ENCODE measurements at regions not wholly inside any gene's neighbourhood (a gene's known extent, or its start where the extent isn't known, plus 50 kb on each side); places are given as distances from the start of the nearest gene placed in this dataset.

GRCh38 chr2:19671916-19672315 lies 229.9 kb downstream of the TTC32 start:
- Mint-ChIP-seq H3K27ac (no peak overlapping the region), H3K4me1 (no peaks in the 10 kb centered on the region), H3K27me3 (peaks cover 5% of the 10 kb centered on the region), H3K36me3 (ENCODE audit: low read depth) (no peaks in the 10 kb centered on the region), H3K4me3 (no peak overlapping the region), H3K9me3 (no peaks in the 10 kb centered on the region)
- no peak for ATAC-seq
- DNase-seq = no peak

DNA sequence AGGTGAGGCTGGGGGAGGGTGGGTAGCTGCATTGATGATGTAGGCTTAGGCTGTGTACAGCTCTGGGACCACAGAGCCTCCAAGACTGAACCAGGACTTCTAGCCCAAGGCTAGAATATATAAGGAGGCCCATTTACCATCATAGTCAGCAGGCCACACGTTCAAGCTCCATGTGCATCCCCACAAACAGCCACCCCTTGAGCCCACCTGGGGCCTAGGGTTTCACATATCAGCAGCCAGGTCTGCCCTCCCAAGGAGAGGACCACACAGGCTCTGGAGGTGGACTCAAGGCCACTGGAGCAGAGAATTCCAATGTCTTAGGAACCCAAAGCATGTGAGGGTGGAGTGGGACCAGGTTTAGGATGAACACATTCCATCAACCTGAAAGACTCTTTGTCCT lies 230.5 kb downstream of the TTC32 start:
- no peaks in the 10 kb centered on the region for H3K36me3 Mint-ChIP-seq (ENCODE audit: low read depth)
- DNase-seq (no peak), ATAC-seq (no peak)
- peaks cover 5% of the 10 kb centered on the region for H3K27me3 Mint-ChIP-seq
- no peak overlapping the region for H3K27ac Mint-ChIP-seq
- H3K9me3 Mint-ChIP-seq = no peaks in the 10 kb centered on the region
- no peak overlapping the region for H3K4me3 Mint-ChIP-seq
- no peaks in the 10 kb centered on the region for H3K4me1 Mint-ChIP-seq

DNA sequence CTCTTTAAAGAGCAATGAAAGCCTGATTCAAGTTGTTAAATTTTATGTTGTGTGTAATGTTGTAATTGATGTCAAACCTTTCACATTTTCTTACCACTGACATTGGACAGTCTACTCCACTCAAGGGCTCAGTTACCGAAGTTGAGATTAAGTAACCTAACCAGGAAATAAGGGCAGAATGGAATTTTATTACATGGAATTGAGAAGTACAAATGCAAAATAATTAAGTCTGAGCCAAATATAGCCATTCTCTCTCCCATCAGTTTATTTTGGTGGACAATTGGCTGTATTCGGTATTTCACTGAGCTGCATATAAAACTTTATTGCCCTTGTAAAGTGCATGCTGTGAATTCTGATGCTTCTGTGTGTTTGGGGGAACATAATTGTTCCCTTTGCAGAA lies 231.5 kb downstream of the TTC32 start:
- no peaks in the 10 kb centered on the region for H3K4me1 Mint-ChIP-seq
- H3K27me3 Mint-ChIP-seq = no peaks in the 10 kb centered on the region
- DNase-seq = no peak
- no peak for ATAC-seq
- no peaks in the 10 kb centered on the region for H3K36me3 Mint-ChIP-seq (ENCODE audit: low read depth)
- H3K9me3 Mint-ChIP-seq = no peaks in the 10 kb centered on the region
- H3K4me3 Mint-ChIP-seq = no peak overlapping the region
- H3K27ac Mint-ChIP-seq = no peak overlapping the region

DNA sequence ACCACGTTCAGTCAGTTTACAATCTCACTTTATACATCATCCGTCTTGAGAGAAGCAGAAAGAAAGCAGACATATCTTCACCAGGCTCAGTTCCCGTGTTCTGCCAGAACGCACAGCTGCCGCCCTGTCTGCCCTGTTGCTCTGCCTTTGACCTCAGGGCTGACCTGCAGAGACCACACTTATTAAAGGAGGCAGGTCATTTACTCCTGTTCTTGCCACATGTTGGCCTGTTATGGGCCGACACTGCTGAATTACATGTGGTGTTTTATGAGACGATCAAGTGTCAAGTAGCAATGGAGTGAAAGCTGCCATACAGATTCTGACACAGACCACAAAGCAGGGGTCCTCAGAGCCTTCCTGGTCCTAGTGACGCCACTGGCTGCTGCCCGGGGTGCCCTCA lies 232.2 kb downstream of the TTC32 start:
- no peaks in the 10 kb centered on the region for H3K9me3 Mint-ChIP-seq
- DNase-seq (no peak), ATAC-seq (no peak)
- no peak overlapping the region for H3K27ac Mint-ChIP-seq
- no peaks in the 10 kb centered on the region for H3K27me3 Mint-ChIP-seq
- H3K36me3 Mint-ChIP-seq (ENCODE audit: low read depth) = no peaks in the 10 kb centered on the region
- no peaks in the 10 kb centered on the region for H3K4me1 Mint-ChIP-seq
- no peak overlapping the region for H3K4me3 Mint-ChIP-seq

- Mint-ChIP-seq H3K27ac (no peak overlapping the region), H3K9me3 (no peaks in the 10 kb centered on the region), H3K36me3 (ENCODE audit: low read depth) (no peaks in the 10 kb centered on the region), H3K27me3 (peaks cover under 1% of the 10 kb centered on the region), H3K4me1 (no peaks in the 10 kb centered on the region), H3K4me3 (no peak overlapping the region)
- DNase-seq (no peak), ATAC-seq (no peak)
Measured at GRCh38 chr2:19669126-19669525, 232.7 kb downstream of the TTC32 start.

DNA sequence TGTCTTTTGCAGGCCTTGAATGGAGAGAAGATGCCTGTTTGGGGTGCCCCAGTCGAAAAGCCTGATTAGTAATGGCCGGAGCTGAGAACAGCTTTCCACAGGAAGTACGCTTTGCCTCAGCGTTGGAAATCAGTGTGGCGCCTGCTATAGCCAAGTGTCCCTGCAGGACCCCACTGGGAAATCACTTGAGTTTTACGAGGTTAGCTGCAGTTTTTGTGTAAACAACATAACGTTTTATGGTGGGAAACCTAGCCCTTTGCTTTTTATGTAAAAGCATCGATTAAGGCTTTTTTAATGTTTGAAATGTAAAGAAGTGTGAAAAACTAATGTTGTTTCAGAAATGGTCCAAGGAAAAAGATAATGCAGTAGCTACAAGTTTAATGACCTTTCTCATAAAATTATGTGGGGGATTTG lies 234.2 kb downstream of the TTC32 start:
- no peak for DNase-seq
- no peaks in the 10 kb centered on the region for H3K36me3 Mint-ChIP-seq (ENCODE audit: low read depth)
- ATAC-seq = no peak

DNA sequence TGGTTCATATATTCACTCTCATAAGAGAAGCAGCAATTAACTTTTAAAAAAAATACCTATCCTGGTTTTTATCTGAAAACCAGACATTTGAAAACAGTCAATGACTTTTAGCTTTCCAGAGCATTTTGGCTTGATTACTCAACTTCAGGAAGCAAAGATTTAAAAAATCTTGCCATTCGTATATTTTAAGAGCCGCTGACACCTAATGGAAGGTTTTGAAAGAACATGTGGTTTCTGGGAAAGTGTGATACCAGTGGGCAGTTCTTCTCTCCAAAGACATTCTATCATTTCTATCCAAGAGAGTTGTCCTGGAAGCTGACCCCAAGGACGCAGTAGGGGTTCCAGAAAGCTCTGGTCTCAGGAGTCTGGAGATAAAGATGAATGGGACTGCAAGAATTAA lies 234.7 kb downstream of the TTC32 start:
- H3K9me3 Mint-ChIP-seq = no peaks in the 10 kb centered on the region
- DNase-seq = no peak
- no peaks in the 10 kb centered on the region for H3K36me3 Mint-ChIP-seq (ENCODE audit: low read depth)
- H3K27me3 Mint-ChIP-seq = peaks cover 6% of the 10 kb centered on the region
- no peak overlapping the region for H3K4me3 Mint-ChIP-seq
- H3K4me1 Mint-ChIP-seq = no peaks in the 10 kb centered on the region
- ATAC-seq = no peak
- no peak overlapping the region for H3K27ac Mint-ChIP-seq

More for the DNA sequence above, 234.2 kb downstream of the TTC32 start:
- no peaks in the 10 kb centered on the region for H3K9me3 Mint-ChIP-seq
- no peak overlapping the region for H3K27ac Mint-ChIP-seq
- no peak overlapping the region for H3K4me3 Mint-ChIP-seq
- no peaks in the 10 kb centered on the region for H3K4me1 Mint-ChIP-seq
- peaks cover 6% of the 10 kb centered on the region for H3K27me3 Mint-ChIP-seq

DNA sequence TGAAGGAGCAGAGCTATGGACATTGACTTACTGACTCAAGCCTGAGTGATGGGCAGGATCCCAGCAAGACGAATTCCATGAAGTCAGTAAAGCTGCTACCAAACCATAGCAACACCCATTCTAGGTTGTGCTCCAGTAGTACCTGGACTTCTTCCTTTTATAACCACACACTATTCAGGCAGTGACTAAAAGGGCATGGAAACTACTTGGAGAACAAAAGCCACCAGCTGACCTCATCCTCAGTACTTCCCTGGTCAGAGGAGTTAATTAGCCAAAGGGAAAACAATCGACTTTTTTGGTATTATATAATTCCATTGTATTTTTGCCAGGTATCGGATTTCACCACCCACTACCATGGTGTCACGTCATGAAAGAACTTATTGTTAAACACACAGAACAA lies 237.1 kb downstream of the TTC32 start:
- Mint-ChIP-seq H3K4me3 (no peak overlapping the region), H3K27me3 (peaks cover 6% of the 10 kb centered on the region), H3K4me1 (no peaks in the 10 kb centered on the region), H3K36me3 (ENCODE audit: low read depth) (no peaks in the 10 kb centered on the region), H3K27ac (no peak overlapping the region), H3K9me3 (no peaks in the 10 kb centered on the region)
- ATAC-seq = no peak
- no peak for DNase-seq

- ATAC-seq = no peak
- H3K4me3 Mint-ChIP-seq = no peak overlapping the region
- no peaks in the 10 kb centered on the region for H3K4me1 Mint-ChIP-seq
- no peaks in the 10 kb centered on the region for H3K36me3 Mint-ChIP-seq (ENCODE audit: low read depth)
- H3K9me3 Mint-ChIP-seq = no peaks in the 10 kb centered on the region
- DNase-seq = no peak
- no peak overlapping the region for H3K27ac Mint-ChIP-seq
- peaks cover 6% of the 10 kb centered on the region for H3K27me3 Mint-ChIP-seq
Measured at GRCh38 chr2:19659024-19659792, 242.6 kb downstream of the TTC32 start.

- Mint-ChIP-seq H3K27ac (no peak overlapping the region), H3K4me3 (no peak overlapping the region), H3K36me3 (ENCODE audit: low read depth) (no peaks in the 10 kb centered on the region), H3K4me1 (no peaks in the 10 kb centered on the region), H3K27me3 (no peaks in the 10 kb centered on the region), H3K9me3 (no peaks in the 10 kb centered on the region)
- no peak for DNase-seq
- ATAC-seq = no peak
Measured at GRCh38 chr2:19656011-19656410, 245.8 kb downstream of the TTC32 start.

- no peak overlapping the region for H3K4me3 Mint-ChIP-seq
- no peaks in the 10 kb centered on the region for H3K36me3 Mint-ChIP-seq (ENCODE audit: low read depth)
- no peak for DNase-seq
Measured at GRCh38 chr2:19654310-19655090, 247.3 kb downstream of the TTC32 start.

DNA sequence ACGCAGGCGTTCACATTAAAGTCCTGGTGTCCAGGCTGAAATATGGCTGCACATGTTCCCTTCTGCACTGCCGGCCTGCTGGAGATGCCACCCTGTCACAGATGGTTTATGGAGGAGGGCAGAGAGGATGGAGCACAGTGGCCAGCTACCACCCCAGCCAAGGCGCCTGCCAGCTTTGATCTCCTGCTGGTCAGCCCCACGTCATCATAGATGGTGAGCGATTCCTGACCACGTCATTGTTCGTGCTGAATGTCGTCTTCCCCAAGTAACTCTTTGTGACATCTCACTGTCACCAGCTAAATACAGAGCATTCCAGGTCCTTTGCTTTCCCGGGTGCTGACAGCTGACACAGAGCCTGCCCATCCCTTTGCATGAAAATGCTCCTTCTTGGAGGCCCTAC lies 248.3 kb downstream of the TTC32 start:
- H3K4me1 Mint-ChIP-seq = no peaks in the 10 kb centered on the region
- no peaks in the 10 kb centered on the region for H3K9me3 Mint-ChIP-seq
- DNase-seq (no peak), ATAC-seq (no peak)
- no peak overlapping the region for H3K4me3 Mint-ChIP-seq
- H3K27me3 Mint-ChIP-seq = no peaks in the 10 kb centered on the region
- H3K36me3 Mint-ChIP-seq (ENCODE audit: low read depth) = no peaks in the 10 kb centered on the region
- no peak overlapping the region for H3K27ac Mint-ChIP-seq

More at GRCh38 chr2:19654310-19655090, 247.3 kb downstream of the TTC32 start:
- no peaks in the 10 kb centered on the region for H3K4me1 Mint-ChIP-seq
- no peaks in the 10 kb centered on the region for H3K27me3 Mint-ChIP-seq
- H3K9me3 Mint-ChIP-seq = no peaks in the 10 kb centered on the region
- no peak for ATAC-seq
- H3K27ac Mint-ChIP-seq = no peak overlapping the region

DNA sequence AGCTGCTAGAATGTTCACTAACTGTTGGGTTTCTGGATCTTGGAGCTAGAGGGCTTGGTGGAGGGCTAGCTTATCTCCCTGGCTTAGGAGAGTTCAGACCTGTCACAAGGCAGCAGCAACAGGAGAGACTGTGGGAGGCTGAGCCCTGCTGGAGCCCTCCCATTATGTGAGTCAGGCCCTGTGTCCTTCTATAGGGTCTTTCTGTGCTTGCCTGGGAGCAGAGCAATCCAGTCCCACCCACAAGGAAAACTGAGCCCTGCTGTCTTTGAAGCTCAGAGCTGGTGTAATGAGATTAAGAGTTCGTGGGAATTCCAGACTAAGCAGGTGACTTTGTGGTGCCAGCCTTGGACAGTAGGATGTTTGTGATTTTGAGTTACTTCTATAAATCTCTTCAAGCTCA lies 249.0 kb downstream of the TTC32 start:
- ATAC-seq (no peak), DNase-seq (no peak)
- H3K27me3 Mint-ChIP-seq = no peaks in the 10 kb centered on the region
- H3K4me1 Mint-ChIP-seq = no peaks in the 10 kb centered on the region
- no peak overlapping the region for H3K27ac Mint-ChIP-seq
- H3K4me3 Mint-ChIP-seq = no peak overlapping the region
- no peaks in the 10 kb centered on the region for H3K9me3 Mint-ChIP-seq
- no peaks in the 10 kb centered on the region for H3K36me3 Mint-ChIP-seq (ENCODE audit: low read depth)

- ATAC-seq (no peak), DNase-seq (no peak)
- Mint-ChIP-seq H3K4me3 (no peak overlapping the region), H3K36me3 (ENCODE audit: low read depth) (no peaks in the 10 kb centered on the region), H3K27me3 (no peaks in the 10 kb centered on the region), H3K4me1 (no peaks in the 10 kb centered on the region), H3K27ac (no peak overlapping the region), H3K9me3 (no peaks in the 10 kb centered on the region)
Measured at GRCh38 chr2:19651466-19651865, 250.3 kb downstream of the TTC32 start.

DNA sequence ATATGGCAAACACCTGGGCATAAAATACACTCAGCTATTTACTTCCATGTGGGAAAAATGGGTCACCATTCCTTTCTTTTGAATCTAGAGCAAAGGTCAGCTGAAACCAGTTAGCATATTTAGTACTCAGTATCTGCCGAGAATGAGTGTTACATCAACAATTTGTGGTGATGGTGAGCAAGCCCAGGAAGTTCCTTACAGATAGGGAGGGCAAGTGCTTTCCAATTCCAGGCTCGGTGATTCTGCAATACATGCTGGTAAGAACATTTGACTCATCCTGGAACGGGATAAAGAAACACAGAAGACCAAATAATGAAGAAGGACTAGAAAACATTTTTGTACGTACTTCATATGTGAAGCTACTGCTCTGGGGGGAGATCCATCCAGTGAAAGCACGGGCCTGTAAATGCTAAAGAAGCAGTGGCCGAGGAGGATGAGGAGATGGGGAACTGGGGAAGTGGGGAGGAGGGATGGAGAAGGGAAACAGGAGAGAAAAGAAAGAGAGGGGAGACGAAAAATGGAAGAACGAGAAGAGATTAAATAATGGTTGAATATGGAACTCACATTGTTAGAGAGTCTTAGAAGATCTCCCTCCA lies 251.9 kb downstream of the TTC32 start:
- no peak overlapping the region for H3K4me3 Mint-ChIP-seq
- no peak for DNase-seq

More for the DNA sequence above, 251.9 kb downstream of the TTC32 start:
- no peaks in the 10 kb centered on the region for H3K4me1 Mint-ChIP-seq
- no peak overlapping the region for H3K27ac Mint-ChIP-seq
- H3K9me3 Mint-ChIP-seq = no peaks in the 10 kb centered on the region
- peaks cover 3% of the 10 kb centered on the region for H3K27me3 Mint-ChIP-seq
- ATAC-seq = no peak
- no peaks in the 10 kb centered on the region for H3K36me3 Mint-ChIP-seq (ENCODE audit: low read depth)
